Left colon (tissue), 2 donors: ENCODE measurements at regions not wholly inside any gene's neighbourhood (a gene's known extent, or its start where the extent isn't known, plus 50 kb on each side); places are given as distances from the start of the nearest gene placed in this dataset.
"Not testable (repeated sequence)": the region's sequence is repeated elsewhere in the genome, so short reads cannot be mapped to it uniquely, and the experiment has no call there.

ENCODE experiments used
- ATAC-seq: fragments of 200-7000 bp; cut with Tn5 transposase; one replicate; pipeline ENCODE4 v1.9.1; 2020; ENCODE audit warnings: mild to moderate bottlenecking, moderate library complexity
- DNase-seq, 2 donors: peaks; one replicate each; pipeline ENCODE4 v3.0.0-alpha.2; 2020
- intact Hi-C, 2 donors: fragments of 100-400 bp; cut with DNase I in 1 of 2; cut with micrococcal nuclease in 1 of 2; formaldehyde crosslinking; loops; one replicate each; pipeline versions ENCODE4 v1.11.2 to v1.14.0; 2022; cut with DNase I, micrococcal nuclease
- donor health status: DM: no; HTN: no; CAD: no.
- donor health status: DM: yes; HTN: yes; CAD: no.

- ATAC-seq, DNase-seq, intact Hi-C loops: not testable (repeated sequence)
These were observed 959.4 kb downstream of the KCNT2 start for GRCh38 chr1:195648875-195649274.

- DNase-seq (no peak), ATAC-seq (no peak)
- intact Hi-C loops: no loop called here
These were observed 970.7 kb downstream of the KCNT2 start for GRCh38 chr1:195637539-195637938.

- intact Hi-C loops: no loop called here
- DNase-seq: no peak
- no peak for ATAC-seq
These were observed 990.0 kb downstream of the KCNT2 start for GRCh38 chr1:195618287-195618686.

GRCh38 chr1:195617106-195617505 lies 991.1 kb downstream of the KCNT2 start:
- no peak for ATAC-seq
- intact Hi-C loops: no loop called here
- DNase-seq: no peak

GRCh38 chr1:195608883-195609282 lies 999.4 kb downstream of the KCNT2 start:
- no peak for DNase-seq
- no peak for ATAC-seq

GRCh38 chr1:195606483-195606882 lies 1001.8 kb downstream of the KCNT2 start:
- no peak for ATAC-seq
- no peak for DNase-seq
- intact Hi-C loops: no loop called here

More at GRCh38 chr1:195608883-195609282, 999.4 kb downstream of the KCNT2 start:
- intact Hi-C loops: no loop called here

GRCh38 chr1:195604287-195604686 lies 1004.0 kb downstream of the KCNT2 start:
- DNase-seq (no peak), ATAC-seq (no peak)
- intact Hi-C loops: no loop called here

GRCh38 chr1:195597891-195598290 lies 1010.3 kb downstream of the KCNT2 start:
- intact Hi-C loops: no loop called here
- peak; percentile 21 for ATAC-seq
- DNase-seq: no peak

GRCh38 chr1:195594773-195595172 lies 1013.5 kb downstream of the KCNT2 start:
- intact Hi-C loops: no loop called here
- ATAC-seq: peak; percentile 98
- no peak for DNase-seq

GRCh38 chr1:195594322-195594721 lies 1013.9 kb downstream of the KCNT2 start:
- intact Hi-C loops: no loop called here
- ATAC-seq (peak; percentile 41), DNase-seq (no peak)

- intact Hi-C loops: no loop called here
- no peak for ATAC-seq
- no peak for DNase-seq
These were observed 1016.1 kb downstream of the KCNT2 start for GRCh38 chr1:195591917-195592672.

- ATAC-seq (peak; percentile 28), DNase-seq (no peak)
- intact Hi-C loops: no loop called here
These were observed 1017.6 kb downstream of the KCNT2 start for GRCh38 chr1:195590649-195591048.

GRCh38 chr1:195584870-195585624 lies 1023.2 kb downstream of the KCNT2 start:
- ATAC-seq: peak; percentile 98
- intact Hi-C loops: no loop called here
- peak; percentile 9 to 45 for DNase-seq

- intact Hi-C loops: no loop called here
- DNase-seq (no peak), ATAC-seq (no peak)
These were observed 1027.3 kb downstream of the KCNT2 start for GRCh38 chr1:195580988-195581387.

- intact Hi-C loops: no loop called here
- ATAC-seq (no peak), DNase-seq (no peak)
These were observed 1030.5 kb downstream of the KCNT2 start for GRCh38 chr1:195577748-195578147.

- intact Hi-C loops: no loop called here
- ATAC-seq (no peak), DNase-seq (no peak)
These were observed 1031.6 kb downstream of the KCNT2 start for GRCh38 chr1:195576641-195577040.

GRCh38 chr1:195574511-195574910 lies 1033.7 kb downstream of the KCNT2 start:
- ATAC-seq: no peak
- intact Hi-C loops: no loop called here
- no peak for DNase-seq

- no peak for ATAC-seq
- no peak for DNase-seq
- intact Hi-C loops: no loop called here
These were observed 1038.3 kb downstream of the KCNT2 start for GRCh38 chr1:195569934-195570333.

GRCh38 chr1:195568389-195568788 lies 1039.9 kb downstream of the KCNT2 start:
- no peak for DNase-seq
- ATAC-seq: peak; percentile 44
- intact Hi-C loops: no loop called here

GRCh38 chr1:195562074-195562473 lies 1046.2 kb downstream of the KCNT2 start:
- ATAC-seq: no peak
- DNase-seq: no peak
- intact Hi-C loops: no loop called here
